Peyer's patch (tissue), 4 donors: ENCODE measurements at regions not wholly inside any gene's neighbourhood (a gene's known extent, or its start where the extent isn't known, plus 50 kb on each side); places are given as distances from the start of the nearest gene placed in this dataset.

Experiments used
- DNase-seq, 3 donors: peaks; one replicate each; pipeline ENCODE4 v3.0.0-alpha.2; 2017 to 2019
- H3K27ac ChIP-seq, 4 donors: fragments of 200-600 bp; sonication (generic); one replicate each; pipeline ENCODE4 v1.5.1; 2016 to 2019
- H3K27me3 ChIP-seq, 2 donors: fragments of 200-600 bp; sonication (generic); one replicate each; pipeline ENCODE4 v1.5.1; 2019
- H3K36me3 ChIP-seq, 3 donors: fragments of 200-600 bp; sonication (generic); one replicate each; pipeline ENCODE4 v1.5.1; 2016 to 2019
- H3K4me1 ChIP-seq, 4 donors: fragments of 200-600 bp; sonication (generic); one replicate each; pipeline ENCODE4 v1.5.1; 2016 to 2019
- H3K4me3 ChIP-seq, 4 donors: fragments of 200-600 bp; sonication (generic); 1 replicate in 3 of 4; 2 replicates in 1 of 4; pipeline ENCODE4 v1.5.1; 2016 to 2019; ENCODE audit warnings: mild to moderate bottlenecking in 1 of 4
- H3K9me3 ChIP-seq, 4 donors: fragments of 200-600 bp; sonication (generic); one replicate each; pipeline ENCODE4 v1.5.1; 2016 to 2019; ENCODE audit warnings: mild to moderate bottlenecking in 1 of 4
- CTCF ChIP-seq, 6 experiments: fragments of 450-650 bp in 4 of 6; fragments of 200-600 bp in 2 of 6; sonication (generic) in 1 of 6; IDR thresholded peaks; one replicate each; pipeline ENCODE4 v1.5.1; 2017 to 2019; ENCODE audit warnings: antibody characterized with exemption in 6 of 6, mild to moderate bottlenecking in 3 of 6, moderate library complexity in 1 of 6
- POLR2A ChIP-seq, 2 donors: fragments of 450-650 bp; IDR thresholded peaks; one replicate each; pipeline ENCODE4 v1.5.1; 2017; ENCODE audit warnings: antibody characterized with exemption in 2 of 2, mild to moderate bottlenecking in 2 of 2, moderate library complexity in 2 of 2

- Histone ChIP-seq H3K36me3 (no peaks in the 10 kb centered on the region), H3K4me1 (no peaks in the 10 kb centered on the region), H3K4me3 (no peak overlapping the region), H3K9me3 (no peaks in the 10 kb centered on the region), H3K27ac (no peak overlapping the region), H3K27me3 (no peaks in the 10 kb centered on the region)
- no peak for DNase-seq
- TF ChIP-seq POLR2A (IDR thresholded peaks at IDR 0.05), result no peak
- no peak for TF ChIP-seq CTCF (IDR thresholded peaks at IDR 0.05)
Observed at GRCh38 chr18:60277855-60278480, 94.6 kb downstream of the MC4R start.

GRCh38 chr18:60267391-60268058, 105.0 kb downstream of the MC4R start:
- Histone ChIP-seq H3K4me3 (no peak overlapping the region), H3K27ac (no peak overlapping the region), H3K9me3 (no peaks in the 10 kb centered on the region), H3K4me1 (no peaks in the 10 kb centered on the region), H3K36me3 (no peaks in the 10 kb centered on the region), H3K27me3 (no peaks in the 10 kb centered on the region)
- DNase-seq, result no peak
- TF ChIP-seq POLR2A (IDR thresholded peaks at IDR 0.05) (no peak), CTCF (IDR thresholded peaks at IDR 0.05) (no peak)

GRCh38 chr18:60266558-60266957, 106.0 kb downstream of the MC4R start:
- Histone ChIP-seq H3K9me3 (no peaks in the 10 kb centered on the region), H3K27ac (no peak overlapping the region), H3K27me3 (no peaks in the 10 kb centered on the region), H3K4me3 (no peak overlapping the region), H3K4me1 (no peaks in the 10 kb centered on the region), H3K36me3 (no peaks in the 10 kb centered on the region)
- no peak for TF ChIP-seq POLR2A (IDR thresholded peaks at IDR 0.05)
- TF ChIP-seq CTCF (IDR thresholded peaks at IDR 0.05), result no peak
- no peak for DNase-seq

GRCh38 chr18:60259052-60259681, 113.4 kb downstream of the MC4R start:
- Histone ChIP-seq H3K27me3 (no peaks in the 10 kb centered on the region), H3K4me3 (no peak overlapping the region), H3K27ac (no peak overlapping the region), H3K4me1 (no peaks in the 10 kb centered on the region), H3K36me3 (no peaks in the 10 kb centered on the region), H3K9me3 (no peaks in the 10 kb centered on the region)
- no peak for DNase-seq
- TF ChIP-seq CTCF (IDR thresholded peaks at IDR 0.05) (no peak), POLR2A (IDR thresholded peaks at IDR 0.05) (no peak)

GRCh38 chr18:60249388-60249787, 123.2 kb downstream of the MC4R start:
- Histone ChIP-seq H3K4me1 (no peaks in the 10 kb centered on the region), H3K27ac (no peak overlapping the region), H3K36me3 (no peaks in the 10 kb centered on the region), H3K27me3 (no peaks in the 10 kb centered on the region), H3K4me3 (no peak overlapping the region), H3K9me3 (no peaks in the 10 kb centered on the region)
- no peak for TF ChIP-seq CTCF (IDR thresholded peaks at IDR 0.05)
- TF ChIP-seq POLR2A (IDR thresholded peaks at IDR 0.05), result no peak
- no peak for DNase-seq
